Thoracic aorta (tissue), 2 donors: ENCODE measurements at regions not wholly inside any gene's neighbourhood (a gene's known extent, or its start where the extent isn't known, plus 50 kb on each side); places are given as distances from the start of the nearest gene placed in this dataset.

ENCODE experiments used
- ATAC-seq: fragments of 150-250 bp; one replicate; pipeline ENCODE4 v1.8.0; 2017; ENCODE audit warnings: low read depth; ENCODE audit not compliant: insufficient number of reproducible peaks, low FRiP score
- DNase-seq: peaks from one replicate; pipeline ENCODE4 v3.0.0-alpha.2; 2020; ENCODE audit warnings: low spot score
- H3K27ac ChIP-seq, 2 donors: fragments of 200-600 bp; sonication (generic); 1 replicate in 1 of 2; 2 replicates in 1 of 2; pipeline ENCODE4 v1.5.1; 2016; ENCODE audit warnings: mild to moderate bottlenecking in 2 of 2, moderate library complexity in 2 of 2
- H3K27me3 ChIP-seq: fragments of 200-600 bp; sonication (generic); replicated peaks from 2 replicates; pipeline ENCODE4 v1.6.0; 2016; ENCODE audit warnings: mild to moderate bottlenecking; ENCODE audit not compliant: insufficient read depth
- H3K36me3 ChIP-seq: fragments of 200-600 bp; sonication (generic); one replicate; pipeline ENCODE4 v1.5.1; 2016
- H3K4me1 ChIP-seq, 2 donors: fragments of 200-600 bp; sonication (generic); 1 replicate in 1 of 2; 2 replicates in 1 of 2; pipeline versions ENCODE4 v1.5.1 to v1.6.0; 2016; ENCODE audit warnings: low read depth in 2 of 2, mild to moderate bottlenecking in 1 of 2; ENCODE audit not compliant: control insufficient read depth in 1 of 2
- H3K4me3 ChIP-seq: fragments of 200-600 bp; sonication (generic); 2 replicates; pipeline ENCODE4 v1.5.1; 2016; ENCODE audit warnings: mild to moderate bottlenecking
- H3K9me3 ChIP-seq: fragments of 200-600 bp; sonication (generic); 2 replicates; pipeline ENCODE4 v1.5.1; 2016
- TF ChIP-seq, protein P1 (sequence below): fragments of 200-600 bp; sonication (generic); IDR thresholded peaks from one replicate; pipeline ENCODE4 v1.5.1; 2019; ENCODE audit warnings: antibody characterized with exemption

DNA sequence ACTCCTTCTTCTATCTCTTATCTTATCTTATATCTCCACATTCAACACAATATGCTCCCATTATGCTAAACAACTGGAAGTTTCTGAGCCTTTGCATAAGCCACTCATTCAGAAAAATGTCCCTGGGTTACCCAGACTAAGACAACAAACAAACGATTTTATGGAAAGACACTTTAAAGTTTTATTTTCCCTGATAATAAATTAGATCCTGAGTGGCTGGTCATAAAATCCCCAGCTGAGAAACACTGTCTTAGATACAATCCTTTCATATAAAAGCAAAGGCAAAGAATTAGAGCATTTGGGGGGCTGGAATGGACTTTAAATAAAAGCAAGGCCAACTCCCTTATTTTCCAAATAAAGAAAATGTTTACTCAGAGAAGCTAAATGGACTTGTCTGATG is 322.3 kb downstream of the GBE1 start:
- no peak for ATAC-seq
- no peak for DNase-seq
- TF ChIP-seq, protein P1, sequence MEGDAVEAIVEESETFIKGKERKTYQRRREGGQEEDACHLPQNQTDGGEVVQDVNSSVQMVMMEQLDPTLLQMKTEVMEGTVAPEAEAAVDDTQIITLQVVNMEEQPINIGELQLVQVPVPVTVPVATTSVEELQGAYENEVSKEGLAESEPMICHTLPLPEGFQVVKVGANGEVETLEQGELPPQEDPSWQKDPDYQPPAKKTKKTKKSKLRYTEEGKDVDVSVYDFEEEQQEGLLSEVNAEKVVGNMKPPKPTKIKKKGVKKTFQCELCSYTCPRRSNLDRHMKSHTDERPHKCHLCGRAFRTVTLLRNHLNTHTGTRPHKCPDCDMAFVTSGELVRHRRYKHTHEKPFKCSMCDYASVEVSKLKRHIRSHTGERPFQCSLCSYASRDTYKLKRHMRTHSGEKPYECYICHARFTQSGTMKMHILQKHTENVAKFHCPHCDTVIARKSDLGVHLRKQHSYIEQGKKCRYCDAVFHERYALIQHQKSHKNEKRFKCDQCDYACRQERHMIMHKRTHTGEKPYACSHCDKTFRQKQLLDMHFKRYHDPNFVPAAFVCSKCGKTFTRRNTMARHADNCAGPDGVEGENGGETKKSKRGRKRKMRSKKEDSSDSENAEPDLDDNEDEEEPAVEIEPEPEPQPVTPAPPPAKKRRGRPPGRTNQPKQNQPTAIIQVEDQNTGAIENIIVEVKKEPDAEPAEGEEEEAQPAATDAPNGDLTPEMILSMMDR = no peak
- peaks cover 10 to 18% of the 10 kb centered on the region in 2 donors for H3K4me1 ChIP-seq
- H3K36me3 ChIP-seq = no peaks in the 10 kb centered on the region
- no peak overlapping the region for H3K4me3 ChIP-seq
- H3K27me3 ChIP-seq = no peaks in the 10 kb centered on the region
- H3K9me3 ChIP-seq = no peaks in the 10 kb centered on the region
- H3K27ac ChIP-seq = no peak overlapping the region

DNA sequence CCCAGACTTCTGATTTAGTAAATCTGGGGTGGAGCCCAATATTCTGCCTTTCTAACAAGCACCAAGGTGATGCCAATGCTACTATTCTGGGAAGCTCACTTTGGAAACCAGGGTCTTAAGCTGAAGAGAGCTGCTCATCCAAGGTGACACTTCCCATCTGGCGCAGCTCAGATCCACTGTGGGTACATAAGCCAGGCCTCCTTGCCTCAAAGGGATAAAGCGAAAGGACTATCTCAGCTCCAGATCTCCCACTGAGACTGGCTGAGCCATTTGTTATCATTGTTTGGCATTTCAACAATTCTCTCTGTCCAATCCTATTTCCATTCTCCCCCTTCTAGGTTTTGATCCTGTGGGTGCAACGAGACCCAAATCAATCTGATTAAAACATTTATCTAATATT is 323.8 kb downstream of the GBE1 start:
- Histone ChIP-seq H3K36me3 (no peaks in the 10 kb centered on the region), H3K4me3 (no peak overlapping the region), H3K9me3 (no peaks in the 10 kb centered on the region), H3K27ac (no peak overlapping the region), H3K27me3 (no peaks in the 10 kb centered on the region), H3K4me1 (peaks cover 3 to 6% of the 10 kb centered on the region in 2 donors)
- DNase-seq (no peak), ATAC-seq (no peak)
- TF ChIP-seq, protein P1 = no peak

DNA sequence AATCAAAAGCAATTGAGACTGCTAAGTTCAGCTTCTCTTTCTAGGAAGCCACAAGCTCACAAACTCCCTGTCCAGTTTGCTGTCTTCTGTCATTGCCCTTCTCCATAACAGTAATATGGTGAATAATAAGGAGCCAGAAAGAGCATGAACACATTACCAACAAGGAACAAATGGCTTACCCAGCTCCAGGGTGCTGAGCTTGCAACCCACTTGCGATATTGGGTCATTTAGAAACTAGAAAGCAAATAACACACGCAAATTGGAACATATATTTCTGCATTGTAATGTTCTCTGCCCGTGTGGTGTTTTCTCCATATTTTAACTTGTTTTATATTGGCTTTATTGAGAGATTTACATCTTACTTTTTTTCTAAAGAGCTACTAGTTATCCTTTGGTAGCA is 325.3 kb downstream of the GBE1 start:
- TF ChIP-seq, protein P1 = no peak
- H3K4me3 ChIP-seq = no peak overlapping the region
- H3K36me3 ChIP-seq = no peaks in the 10 kb centered on the region
- H3K9me3 ChIP-seq = no peaks in the 10 kb centered on the region
- DNase-seq (no peak), ATAC-seq (no peak)
- H3K27ac ChIP-seq = no peak overlapping the region
- H3K4me1 ChIP-seq = no peaks in the 10 kb centered on the region
- no peaks in the 10 kb centered on the region for H3K27me3 ChIP-seq

DNA sequence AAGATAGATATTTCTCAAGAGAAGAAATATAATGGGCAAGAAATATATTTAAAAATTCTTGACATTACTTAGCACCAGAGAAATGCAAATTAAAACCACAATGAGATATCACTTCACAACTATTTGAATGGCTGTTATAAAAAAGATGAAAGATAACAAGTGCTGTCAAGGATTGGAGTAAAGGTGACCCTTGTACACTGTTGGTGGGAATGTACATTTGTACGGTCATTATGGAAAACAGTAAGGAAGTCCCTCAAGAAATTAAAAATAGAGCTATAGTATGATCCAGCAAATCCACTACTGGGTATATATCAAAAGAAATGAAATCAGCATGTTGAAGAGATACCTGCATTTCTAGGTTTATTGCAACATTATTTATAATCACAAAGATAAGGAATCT is 326.4 kb downstream of the GBE1 start:
- Histone ChIP-seq H3K27me3 (no peaks in the 10 kb centered on the region), H3K27ac (no peak overlapping the region), H3K4me3 (no peak overlapping the region), H3K4me1 (no peaks in the 10 kb centered on the region), H3K36me3 (no peaks in the 10 kb centered on the region), H3K9me3 (no peaks in the 10 kb centered on the region)
- ATAC-seq (no peak), DNase-seq (no peak)
- TF ChIP-seq, protein P1 = no peak

DNA sequence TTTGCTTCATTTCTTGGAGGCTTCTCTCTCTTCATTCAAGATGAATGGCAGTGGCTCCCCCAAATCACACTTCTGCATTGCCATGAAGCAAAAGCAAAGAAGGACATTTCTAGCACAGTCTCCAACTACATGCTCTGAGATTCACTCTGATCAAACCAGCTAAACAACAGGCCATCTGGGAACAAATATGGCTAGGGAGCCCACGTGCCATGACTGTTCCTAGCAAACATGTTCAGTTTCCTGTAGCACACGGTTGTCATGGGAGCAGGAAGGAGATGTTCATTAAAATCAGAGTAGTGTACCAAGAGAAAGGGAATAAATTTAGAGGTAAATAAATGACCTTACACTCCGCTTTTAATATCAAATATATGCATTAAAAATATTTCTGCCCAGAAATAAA is 327.3 kb downstream of the GBE1 start:
- DNase-seq (no peak), ATAC-seq (no peak)
- Histone ChIP-seq H3K27me3 (no peaks in the 10 kb centered on the region), H3K4me3 (no peak overlapping the region), H3K27ac (no peak overlapping the region), H3K4me1 (peaks cover 0 to 2% of the 10 kb centered on the region in 2 donors), H3K9me3 (no peaks in the 10 kb centered on the region), H3K36me3 (no peaks in the 10 kb centered on the region)
- TF ChIP-seq, protein P1 = no peak
